ENCODE measurements at regions not wholly inside any gene's neighbourhood (a gene's known extent, or its start where the extent isn't known, plus 50 kb on each side); places are given as distances from the start of the nearest gene placed in this dataset.

- TF ChIP-seq NR2F1 (conservative IDR thresholded peaks at IDR 0.05) (no peak), E2F4 (IDR thresholded peaks at IDR 0.05; ENCODE audit: low read depth, low read length) (no peak), EED (IDR thresholded peaks at IDR 0.05; ENCODE audit: low read depth) (no peak), SREBF1 (IDR thresholded peaks at IDR 0.05; ENCODE audit: low read length) (no peak), RAD21 (IDR thresholded peaks at IDR 0.05; ENCODE audit: insufficient read depth, low read depth, low read length) (no peak), MEF2B (IDR thresholded peaks at IDR 0.05; ENCODE audit: partially characterized antibody, poor library complexity, severe bottlenecking) (no peak), FOS (IDR thresholded peaks at IDR 0.05; ENCODE audit: borderline replicate concordance, extremely low read depth, insufficient read length) (no peak)
Observed at GRCh38 chr4:119743644-119744043, 115.0 kb upstream of the PDE5A start (continued).

- no peak overlapping the region for H3K4me3 ChIP-seq
- ChIA-PET POLR2A (no interaction called here), RAD21 (ENCODE audit: unreplicated experiment) (no interaction called here), SMC1A (ENCODE audit: uncharacterized antibody, unreplicated experiment) (no interaction called here), CTCF (no interaction called here)
- H3K4me1 ChIP-seq (ENCODE audit: control insufficient read depth, insufficient read depth, low read length), result no peaks in the 10 kb centered on the region
- no peaks in the 10 kb centered on the region for H3K36me3 ChIP-seq (ENCODE audit: control insufficient read depth in 2 of 2, insufficient read depth in 2 of 2, low read length in 1 of 2)
- TF ChIP-seq MYB (IDR thresholded peaks at IDR 0.05; ENCODE audit: borderline replicate concordance, low read depth, low read length) (no peak), STAT3 (IDR thresholded peaks at IDR 0.05; ENCODE audit: low read depth, low read length) (no peak), FOXK2 (IDR thresholded peaks at IDR 0.05) (no peak), MYC (IDR thresholded peaks at IDR 0.05; ENCODE audit: insufficient read depth, insufficient read length, insufficient replicate concordance, low read length, severe bottlenecking) (no peak), TCF12 (IDR thresholded peaks at IDR 0.05; ENCODE audit: low read depth, low read length) (no peak), RCOR1 (conservative IDR thresholded peaks at IDR 0.05; ENCODE audit: low read depth, low read length) (no peak), ASH2L (IDR thresholded peaks at IDR 0.05; ENCODE audit: borderline replicate concordance, low read depth) (no peak), LARP7 (IDR thresholded peaks at IDR 0.05) (no peak), CBX5 (IDR thresholded peaks at IDR 0.05; ENCODE audit: low read depth) (no peak), SMAD5 (IDR thresholded peaks at IDR 0.05; ENCODE audit: low read depth) (no peak), MTA2 (IDR thresholded peaks at IDR 0.05; ENCODE audit: low read depth) (no peak), EP300 (IDR thresholded peaks at IDR 0.05; ENCODE audit: borderline replicate concordance in 1 of 2, control insufficient read depth in 1 of 2, low read depth in 2 of 2, low read length in 2 of 2) (no peak)
- no TSS peak for BruUV-seq (replicated peaks)
- FAIRE-seq (no peak), DNase-seq (ENCODE audit: low read depth, low spot score) (no peak), ATAC-seq (no peak)
- H3K27ac ChIP-seq (ENCODE audit: control insufficient read depth, insufficient read depth), result no peak overlapping the region
- no peak overlapping the region for H3K9ac ChIP-seq (ENCODE audit: control insufficient read depth, insufficient read depth, low read length)
- in situ Hi-C loops (cut with MboI) (no loop called here), intact Hi-C loops (cut with micrococcal nuclease; ENCODE audit: unreplicated experiment) (no loop called here)
- no peak overlapping the region for H2AFZ ChIP-seq (ENCODE audit: control insufficient read depth, low read depth, low read length)
- H3K79me2 ChIP-seq (ENCODE audit: control insufficient read depth, insufficient read depth, low read length), result no peaks in the 10 kb centered on the region
- H3K27me3 ChIP-seq (replicated peaks in 1 of 2; ENCODE audit: control insufficient read depth in 2 of 2, insufficient read depth in 2 of 2, low read length in 1 of 2), result no peaks in the 10 kb centered on the region
- H4K20me1 ChIP-seq (ENCODE audit: control insufficient read depth, insufficient read depth), result no peaks in the 10 kb centered on the region
- no peak overlapping the region for H3K4me2 ChIP-seq (ENCODE audit: control insufficient read depth, insufficient read depth)
- no peaks in the 10 kb centered on the region for H3K9me3 ChIP-seq (replicated peaks; ENCODE audit: control insufficient read depth, insufficient read depth, low read length)
- 17% methylated on average over 4 of the region's 4 CpGs for WGBS (ENCODE audit: insufficient coverage, insufficient replicate concordance, low lambda C conversion rate, missing lambda C conversion rate)
Observed at GRCh38 chr4:119739796-119740195, 111.2 kb upstream of the PDE5A start.

Data from GM12878 (cell line).